ENCODE measurements at regions not wholly inside any gene's neighbourhood (a gene's known extent, or its start where the extent isn't known, plus 50 kb on each side); places are given as distances from the start of the nearest gene placed in this dataset.

DNA sequence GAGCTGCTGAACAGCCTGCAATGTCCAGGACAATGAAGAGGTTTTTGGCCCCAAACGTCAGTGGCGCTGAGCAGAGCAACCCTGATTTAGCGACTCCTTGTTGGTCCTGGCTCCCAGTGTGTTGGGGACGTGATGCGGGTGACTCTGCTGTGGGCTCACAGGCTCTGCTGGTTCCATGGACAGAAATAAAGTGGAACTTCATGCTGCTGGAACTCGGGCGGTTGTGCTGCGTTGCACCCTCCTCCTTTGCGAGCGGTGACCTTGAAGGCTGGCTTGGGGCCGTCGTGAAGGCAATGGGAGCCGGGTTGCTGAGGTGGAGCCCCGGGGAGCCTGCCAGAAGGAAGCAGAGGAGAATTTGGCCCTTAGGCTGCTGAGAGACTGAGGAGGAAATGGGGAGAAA lies 122.6 kb upstream of the C1orf174 start:
- no peaks in the 10 kb centered on the region for H4K20me1 ChIP-seq (ENCODE audit: insufficient read depth, low read length)
- H3K4me2 ChIP-seq (ENCODE audit: low read depth, low read length) = no peak overlapping the region
- no peaks in the 10 kb centered on the region for H3K9me1 ChIP-seq (ENCODE audit: insufficient read depth, low read length)
- no peak overlapping the region for H3K14ac ChIP-seq (replicated peaks; ENCODE audit: low read depth, low read length)
- H3K4ac ChIP-seq (ENCODE audit: low read depth, low read length) = no peak overlapping the region
- no peaks in the 10 kb centered on the region for H3K79me1 ChIP-seq (ENCODE audit: low read depth in 1 of 2, low read length in 2 of 2)
- H3K23ac ChIP-seq (ENCODE audit: low read depth, low read length) = no peak overlapping the region
- no TSS peak for BruUV-seq (replicated peaks)
- WGBS, 2 experiments (ENCODE audit: extremely low coverage in 2 of 2, insufficient read length in 1 of 2) = 58% methylated on average over 9 of the region's 14 CpGs; no CpG with 5 or more reads in 1 of the 2 experiments
- H3K9me3 ChIP-seq (ENCODE audit: control insufficient read depth, insufficient read depth, low read length) = peaks cover 54% of the 10 kb centered on the region
- no peak overlapping the region for H2AK9ac ChIP-seq (replicated peaks; ENCODE audit: low read depth, low read length, poor library complexity)
- H2BK120ac ChIP-seq (ENCODE audit: low read depth, low read length) = no peak overlapping the region
- no peaks in the 10 kb centered on the region for H3K27me3 ChIP-seq (ENCODE audit: control insufficient read depth, insufficient read depth, low read length)
- intact Hi-C loops (cut with micrococcal nuclease) = no loop called here
- no peak for DNase-seq
- H4K5ac ChIP-seq (ENCODE audit: low read depth, low read length) = no peak overlapping the region
- H3K4me1 ChIP-seq (ENCODE audit: control insufficient read depth, insufficient read depth, low read length) = no peaks in the 10 kb centered on the region
- ChIA-PET POLR2A (ENCODE audit: unreplicated experiment) (no interaction called here), CTCF (no interaction called here)
- H3K56ac ChIP-seq (ENCODE audit: extremely low read depth, insufficient read depth, low read length) = no peak overlapping the region
- in situ Hi-C loops (cut with MboI; ENCODE audit: low sequenced_read_pairs) = no loop called here
- no peak overlapping the region for H3K27ac ChIP-seq (ENCODE audit: insufficient read depth, low read length)
- no peak overlapping the region for H4K8ac ChIP-seq (ENCODE audit: low read depth in 2 of 2, low read length in 2 of 2)
- TF ChIP-seq, protein P1, sequence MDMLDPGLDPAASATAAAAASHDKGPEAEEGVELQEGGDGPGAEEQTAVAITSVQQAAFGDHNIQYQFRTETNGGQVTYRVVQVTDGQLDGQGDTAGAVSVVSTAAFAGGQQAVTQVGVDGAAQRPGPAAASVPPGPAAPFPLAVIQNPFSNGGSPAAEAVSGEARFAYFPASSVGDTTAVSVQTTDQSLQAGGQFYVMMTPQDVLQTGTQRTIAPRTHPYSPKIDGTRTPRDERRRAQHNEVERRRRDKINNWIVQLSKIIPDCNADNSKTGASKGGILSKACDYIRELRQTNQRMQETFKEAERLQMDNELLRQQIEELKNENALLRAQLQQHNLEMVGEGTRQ (IDR thresholded peaks at IDR 0.05; ENCODE audit: low read depth, low read length) = no peak
- H2BK5ac ChIP-seq (ENCODE audit: low read depth, low read length, poor library complexity, severe bottlenecking) = no peak overlapping the region
- H2BK15ac ChIP-seq (ENCODE audit: low read depth, low read length) = no peak overlapping the region
- no peak overlapping the region for H2AK5ac ChIP-seq (ENCODE audit: low read depth, low read length)
- dilution Hi-C loops (cut with HindIII; ENCODE audit: low sequenced_read_pairs, unreplicated experiment) = no loop called here
- no peak for ATAC-seq (ENCODE audit: low read depth)
- no peak overlapping the region for H2BK20ac ChIP-seq (ENCODE audit: low read depth, low read length)
- H4K91ac ChIP-seq (ENCODE audit: insufficient read depth, low read depth, low read length) = no peak overlapping the region
- H3K9ac ChIP-seq (ENCODE audit: low read depth, low read length) = no peak overlapping the region
- H3K36me3 ChIP-seq (ENCODE audit: control insufficient read depth, insufficient read depth, low read length) = no peaks in the 10 kb centered on the region
- no peak overlapping the region for H2AFZ ChIP-seq (replicated peaks; ENCODE audit: low read length, poor library complexity)
- no peak overlapping the region for H3K4me3 ChIP-seq (ENCODE audit: insufficient read depth, low read depth, low read length)
- H3K18ac ChIP-seq (ENCODE audit: low read depth, low read length) = no peak overlapping the region
